OCI-M1 (cell line): ENCODE measurements at regions not wholly inside any gene's neighbourhood (a gene's known extent, or its start where the extent isn't known, plus 50 kb on each side); places are given as distances from the start of the nearest gene placed in this dataset.
"Not testable (repeated sequence)": the region's sequence is repeated elsewhere in the genome, so short reads cannot be mapped to it uniquely, and the experiment has no call there.

ENCODE experiments used
- DNase-seq: peaks from one replicate; lab custom pipeline; 2025; lab: John Stamatoyannopoulos, UW

- DNase-seq: no peak
These were observed 61.1 kb downstream of the MAD2L1 start for GRCh38 chr4:120005527-120005926.

- no peak for DNase-seq
These were observed 61.6 kb downstream of the MAD2L1 start for GRCh38 chr4:120005076-120005475.

- no peak for DNase-seq
These were observed 62.6 kb downstream of the MAD2L1 start for GRCh38 chr4:120004054-120004453.

GRCh38 chr4:120003193-120003592 lies 63.5 kb downstream of the MAD2L1 start:
- no peak for DNase-seq

- no peak for DNase-seq
These were observed 64.8 kb downstream of the MAD2L1 start for GRCh38 chr4:120001850-120002249.

GRCh38 chr4:120000591-120001296 lies 65.9 kb downstream of the MAD2L1 start:
- DNase-seq: no peak

GRCh38 chr4:119996024-119996423 lies 70.6 kb downstream of the MAD2L1 start:
- DNase-seq: not testable (repeated sequence)

- no peak for DNase-seq
These were observed 81.7 kb downstream of the MAD2L1 start for GRCh38 chr4:119984996-119985395.

GRCh38 chr4:119982756-119983155 lies 83.9 kb downstream of the MAD2L1 start:
- DNase-seq: no peak

- no peak for DNase-seq
These were observed 86.2 kb downstream of the MAD2L1 start for GRCh38 chr4:119980456-119980855.

GRCh38 chr4:119977076-119977940 lies 89.3 kb downstream of the MAD2L1 start:
- DNase-seq: no peak

GRCh38 chr4:119971431-119972084 lies 95.1 kb downstream of the MAD2L1 start:
- DNase-seq: no peak

- DNase-seq: no peak
These were observed 104.0 kb downstream of the MAD2L1 start for GRCh38 chr4:119962631-119963030.

GRCh38 chr4:119958983-119959382 lies 107.7 kb downstream of the MAD2L1 start:
- DNase-seq: no peak

GRCh38 chr4:119955256-119955655 lies 111.4 kb downstream of the MAD2L1 start:
- no peak for DNase-seq

GRCh38 chr4:119954487-119954886 lies 112.2 kb downstream of the MAD2L1 start:
- DNase-seq: not testable (repeated sequence)

GRCh38 chr4:119946359-119946758 lies 120.3 kb downstream of the MAD2L1 start:
- no peak for DNase-seq

GRCh38 chr4:119942806-119943205 lies 123.8 kb downstream of the MAD2L1 start:
- no peak for DNase-seq

- DNase-seq: no peak
These were observed 126.1 kb downstream of the MAD2L1 start for GRCh38 chr4:119940557-119940956.

- DNase-seq: no peak
These were observed 127.3 kb downstream of the MAD2L1 start for GRCh38 chr4:119939071-119939995.

- DNase-seq: no peak
These were observed 128.9 kb downstream of the MAD2L1 start for GRCh38 chr4:119937746-119938145.

- no peak for DNase-seq
These were observed 133.0 kb downstream of the MAD2L1 start for GRCh38 chr4:119933606-119934005.
